ENCODE measurements at regions not wholly inside any gene's neighbourhood (a gene's known extent, or its start where the extent isn't known, plus 50 kb on each side); places are given as distances from the start of the nearest gene placed in this dataset.

DNA sequence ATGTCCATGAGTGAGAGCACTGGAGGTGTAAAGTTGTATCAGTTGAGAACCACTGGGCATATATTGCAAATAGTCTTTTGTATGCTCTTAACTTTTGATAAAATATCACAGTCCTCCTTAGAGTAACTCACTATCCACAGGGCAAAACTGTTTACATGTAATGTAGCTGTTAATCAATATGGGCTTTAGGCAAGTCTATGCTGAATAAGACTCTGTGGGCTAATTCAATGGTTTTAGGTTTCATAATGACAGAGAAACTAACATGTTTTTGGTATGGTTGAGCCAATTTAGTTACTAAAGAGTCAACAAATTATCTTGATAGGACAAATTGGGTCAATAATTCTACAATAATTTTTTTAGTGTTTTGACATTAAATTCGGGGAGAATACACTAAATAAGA is 1134.9 kb upstream of the FAM98A start:
- Histone ChIP-seq H3K36me3 (ENCODE audit: control insufficient read depth in 4 of 4, insufficient read depth in 4 of 4, low read length in 4 of 4) (no peaks in the 10 kb centered on the region), H3K27me3 (ENCODE audit: control insufficient read depth in 3 of 3, insufficient read depth in 3 of 3, low read length in 2 of 3) (no peaks in the 10 kb centered on the region), H3K27ac (ENCODE audit: low read depth in 1 of 2, low read length in 1 of 2) (no peak overlapping the region), H3K9me3 (ENCODE audit: control insufficient read depth in 4 of 4, insufficient read depth in 3 of 4, low read length in 3 of 4) (peaks cover 0 to 2% (median 0%) of the 10 kb centered on the region in 4 donors), H3K9ac (ENCODE audit: insufficient read depth in 1 of 2, low read length in 2 of 2) (no peak overlapping the region), H3K4me3 (no peak overlapping the region), H3K4me1 (ENCODE audit: control insufficient read depth in 5 of 5, insufficient read depth in 5 of 5, low read length in 5 of 5) (no peaks in the 10 kb centered on the region)
- DNase-seq: no peak
- 64 to 73% methylated on average over 1 of the region's 1 CpG for WGBS, 2 donors
- TF ChIP-seq, protein P1, sequence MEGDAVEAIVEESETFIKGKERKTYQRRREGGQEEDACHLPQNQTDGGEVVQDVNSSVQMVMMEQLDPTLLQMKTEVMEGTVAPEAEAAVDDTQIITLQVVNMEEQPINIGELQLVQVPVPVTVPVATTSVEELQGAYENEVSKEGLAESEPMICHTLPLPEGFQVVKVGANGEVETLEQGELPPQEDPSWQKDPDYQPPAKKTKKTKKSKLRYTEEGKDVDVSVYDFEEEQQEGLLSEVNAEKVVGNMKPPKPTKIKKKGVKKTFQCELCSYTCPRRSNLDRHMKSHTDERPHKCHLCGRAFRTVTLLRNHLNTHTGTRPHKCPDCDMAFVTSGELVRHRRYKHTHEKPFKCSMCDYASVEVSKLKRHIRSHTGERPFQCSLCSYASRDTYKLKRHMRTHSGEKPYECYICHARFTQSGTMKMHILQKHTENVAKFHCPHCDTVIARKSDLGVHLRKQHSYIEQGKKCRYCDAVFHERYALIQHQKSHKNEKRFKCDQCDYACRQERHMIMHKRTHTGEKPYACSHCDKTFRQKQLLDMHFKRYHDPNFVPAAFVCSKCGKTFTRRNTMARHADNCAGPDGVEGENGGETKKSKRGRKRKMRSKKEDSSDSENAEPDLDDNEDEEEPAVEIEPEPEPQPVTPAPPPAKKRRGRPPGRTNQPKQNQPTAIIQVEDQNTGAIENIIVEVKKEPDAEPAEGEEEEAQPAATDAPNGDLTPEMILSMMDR (IDR thresholded peaks at IDR 0.05; ENCODE audit: control extremely low read depth, extremely low read depth): no peak
- no peak for ATAC-seq (ENCODE audit: insufficient read depth, low FRiP score)

DNA sequence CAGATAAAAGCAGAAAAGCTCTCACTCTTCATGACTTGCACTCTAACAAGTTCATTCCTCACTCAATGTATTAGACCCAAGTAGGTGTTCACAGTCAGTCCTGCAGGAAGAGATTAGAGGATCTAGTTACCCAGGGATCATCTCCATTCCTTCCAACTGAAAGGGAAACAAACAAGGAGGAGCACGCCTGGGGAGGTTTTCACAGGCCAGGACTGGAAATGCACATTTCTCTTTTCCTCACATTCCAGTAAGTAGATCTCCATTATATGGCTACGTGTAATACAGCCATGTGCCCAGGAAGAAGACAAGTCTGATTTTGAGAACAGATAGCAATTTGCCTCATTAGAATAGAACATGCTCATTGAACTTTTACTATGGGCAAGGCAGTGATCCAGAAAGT is 1132.2 kb upstream of the FAM98A start:
- H3K9ac ChIP-seq (ENCODE audit: insufficient read depth in 1 of 2, low read length in 2 of 2): no peak overlapping the region
- H3K4me1 ChIP-seq (ENCODE audit: control insufficient read depth in 5 of 5, insufficient read depth in 5 of 5, low read length in 5 of 5): no peaks in the 10 kb centered on the region

DNA sequence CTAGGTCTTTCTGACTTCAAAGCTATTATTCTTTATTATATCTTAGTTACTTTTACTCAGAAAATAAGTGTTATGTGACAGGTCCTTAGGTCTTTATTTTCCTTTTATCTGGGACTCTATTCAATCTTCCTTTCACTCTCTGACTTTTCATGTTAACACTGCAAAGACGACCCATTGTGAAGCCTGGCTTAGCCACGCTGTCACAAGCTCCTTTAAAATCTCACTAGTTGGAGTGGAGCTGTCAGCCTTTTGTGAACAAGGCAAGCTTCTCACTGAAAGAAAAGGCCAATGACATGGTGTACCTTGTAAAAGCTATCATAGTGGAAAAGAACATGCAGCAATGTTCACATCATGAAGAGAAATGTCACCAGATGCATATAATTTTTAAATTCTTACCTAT is 1130.7 kb upstream of the FAM98A start:
- Histone ChIP-seq H3K27me3 (ENCODE audit: control insufficient read depth in 3 of 3, insufficient read depth in 3 of 3, low read length in 2 of 3) (no peaks in the 10 kb centered on the region), H3K9ac (ENCODE audit: insufficient read depth in 1 of 2, low read length in 2 of 2) (no peak overlapping the region), H3K27ac (ENCODE audit: low read depth in 1 of 2, low read length in 1 of 2) (no peak overlapping the region), H3K4me1 (ENCODE audit: control insufficient read depth in 5 of 5, insufficient read depth in 5 of 5, low read length in 5 of 5) (no peaks in the 10 kb centered on the region), H3K9me3 (ENCODE audit: control insufficient read depth in 4 of 4, insufficient read depth in 3 of 4, low read length in 3 of 4) (peaks cover 0 to 2% (median 0%) of the 10 kb centered on the region in 4 donors), H3K36me3 (ENCODE audit: control insufficient read depth in 4 of 4, insufficient read depth in 4 of 4, low read length in 4 of 4) (no peaks in the 10 kb centered on the region), H3K4me3 (no peak overlapping the region)
- TF ChIP-seq, protein P1 (IDR thresholded peaks at IDR 0.05; ENCODE audit: control extremely low read depth, extremely low read depth): no peak
- DNase-seq: no peak
- WGBS, 2 donors: 49 to 51% methylated on average over 2 of the region's 2 CpGs
- no peak for ATAC-seq (ENCODE audit: insufficient read depth, low FRiP score)

More for the DNA sequence above, 1132.2 kb upstream of the FAM98A start:
- Histone ChIP-seq H3K27ac (ENCODE audit: low read depth in 1 of 2, low read length in 1 of 2) (no peak overlapping the region), H3K9me3 (ENCODE audit: control insufficient read depth in 4 of 4, insufficient read depth in 3 of 4, low read length in 3 of 4) (peaks cover 0 to 2% (median 0%) of the 10 kb centered on the region in 4 donors), H3K27me3 (ENCODE audit: control insufficient read depth in 3 of 3, insufficient read depth in 3 of 3, low read length in 2 of 3) (no peaks in the 10 kb centered on the region), H3K36me3 (ENCODE audit: control insufficient read depth in 4 of 4, insufficient read depth in 4 of 4, low read length in 4 of 4) (no peaks in the 10 kb centered on the region), H3K4me3 (no peak overlapping the region)
- WGBS, 2 donors: 77 to 79% methylated on average over 2 of the region's 2 CpGs
- TF ChIP-seq, protein P1 (IDR thresholded peaks at IDR 0.05; ENCODE audit: control extremely low read depth, extremely low read depth): no peak
- ATAC-seq (ENCODE audit: insufficient read depth, low FRiP score) (no peak), DNase-seq (no peak)

DNA sequence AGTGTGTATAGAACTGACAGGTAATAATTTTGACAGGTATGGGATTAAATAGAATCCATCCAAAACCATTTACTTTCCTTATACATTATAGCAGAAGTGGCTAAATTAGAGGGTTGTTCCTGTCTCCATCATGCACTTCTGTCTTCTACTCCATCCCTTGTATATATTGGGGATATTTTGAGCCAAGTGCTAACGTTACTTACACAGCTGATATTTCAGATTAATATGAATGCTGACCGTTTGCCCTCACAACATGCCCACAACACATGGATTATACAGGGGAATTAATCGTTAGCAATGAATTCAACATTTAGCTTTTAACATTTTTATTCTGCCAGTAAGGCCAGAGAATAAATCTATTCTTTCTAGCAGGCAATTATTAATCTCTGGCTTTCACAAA is 1125.0 kb upstream of the FAM98A start:
- DNase-seq: no peak
- H3K4me3 ChIP-seq: no peak overlapping the region
- no peak overlapping the region for H3K9ac ChIP-seq (ENCODE audit: insufficient read depth in 1 of 2, low read length in 2 of 2)
- 59 to 87% methylated on average over 3 of the region's 3 CpGs for WGBS, 2 donors
- H3K9me3 ChIP-seq (ENCODE audit: control insufficient read depth in 4 of 4, insufficient read depth in 3 of 4, low read length in 3 of 4): no peaks in the 10 kb centered on the region
- H3K27ac ChIP-seq (ENCODE audit: low read depth in 1 of 2, low read length in 1 of 2): no peak overlapping the region
- H3K36me3 ChIP-seq (ENCODE audit: control insufficient read depth in 4 of 4, insufficient read depth in 4 of 4, low read length in 4 of 4): no peaks in the 10 kb centered on the region
- no peaks in the 10 kb centered on the region for H3K27me3 ChIP-seq (ENCODE audit: control insufficient read depth in 3 of 3, insufficient read depth in 3 of 3, low read length in 2 of 3)
- no peak for ATAC-seq (ENCODE audit: insufficient read depth, low FRiP score)
- no peaks in the 10 kb centered on the region for H3K4me1 ChIP-seq (ENCODE audit: control insufficient read depth in 5 of 5, insufficient read depth in 5 of 5, low read length in 5 of 5)
- TF ChIP-seq, protein P1 (IDR thresholded peaks at IDR 0.05; ENCODE audit: control extremely low read depth, extremely low read depth): no peak

Measured in lung (tissue), 11 donors.